Astrocyte of the cerebellum (primary cell): ENCODE measurements at regions not wholly inside any gene's neighbourhood (a gene's known extent, or its start where the extent isn't known, plus 50 kb on each side); places are given as distances from the start of the nearest gene placed in this dataset.

Experiments used
- DNase-seq: peaks from one replicate; pipeline ENCODE4 v3.0.0-alpha.2; 2011; ENCODE audit warnings: low read depth
- H3K4me3 ChIP-seq: 2 replicates; pipeline ENCODE4 v1.5.1; 2011; ENCODE audit warnings: mild to moderate bottlenecking, low read depth, low read length, moderate library complexity
- in situ Hi-C: cut with HindIII; loops from 2 replicates; pipeline ENCODE4 v1.10.0; 2017; ENCODE audit warnings: low sequenced_read_pairs
- TF ChIP-seq, protein P1 (sequence below): IDR thresholded peaks from 2 replicates; pipeline ENCODE4 v1.5.1; 2012; ENCODE audit warnings: low read length, low read depth, moderate library complexity, mild to moderate bottlenecking; ENCODE audit errors: missing control alignments

DNA sequence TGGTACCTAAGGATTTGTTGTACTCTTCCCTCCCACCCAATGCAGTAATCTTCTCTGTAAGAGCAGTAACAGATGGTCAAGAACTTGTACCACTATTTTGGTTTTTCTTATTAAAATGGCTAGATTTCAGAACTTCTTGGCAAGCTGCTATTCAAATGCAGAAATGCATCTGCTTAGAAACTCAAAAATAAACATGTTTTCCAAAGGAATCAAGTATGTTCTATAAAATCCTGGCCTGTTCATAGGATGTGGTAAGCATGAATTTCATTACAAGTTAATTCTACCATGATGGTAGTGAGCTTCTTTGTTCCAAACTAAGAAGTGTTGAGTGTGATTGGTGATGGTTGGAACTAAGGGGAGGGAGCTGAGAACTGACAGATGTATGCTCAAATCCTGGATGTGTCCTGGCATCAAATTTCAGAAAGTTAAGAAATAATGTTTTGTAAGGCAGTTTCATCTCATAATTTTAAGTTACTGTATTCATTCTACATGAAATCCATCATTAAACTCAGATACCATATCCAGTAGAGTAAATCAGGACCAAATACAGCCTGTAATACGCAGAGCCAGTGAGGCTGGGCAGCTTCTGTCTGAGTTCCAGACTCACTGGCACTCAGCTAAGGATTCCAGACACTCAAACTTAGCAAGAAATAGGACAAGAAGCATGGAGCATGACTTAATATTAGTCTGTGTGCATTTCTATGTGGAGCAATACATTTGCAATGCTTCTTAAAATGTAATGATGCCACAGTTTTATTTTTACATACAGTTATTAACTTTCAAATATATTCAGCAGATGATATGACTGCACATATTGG, 119.6 kb downstream of the TES start:
- DNase-seq, result no peak
- TF ChIP-seq, protein P1, sequence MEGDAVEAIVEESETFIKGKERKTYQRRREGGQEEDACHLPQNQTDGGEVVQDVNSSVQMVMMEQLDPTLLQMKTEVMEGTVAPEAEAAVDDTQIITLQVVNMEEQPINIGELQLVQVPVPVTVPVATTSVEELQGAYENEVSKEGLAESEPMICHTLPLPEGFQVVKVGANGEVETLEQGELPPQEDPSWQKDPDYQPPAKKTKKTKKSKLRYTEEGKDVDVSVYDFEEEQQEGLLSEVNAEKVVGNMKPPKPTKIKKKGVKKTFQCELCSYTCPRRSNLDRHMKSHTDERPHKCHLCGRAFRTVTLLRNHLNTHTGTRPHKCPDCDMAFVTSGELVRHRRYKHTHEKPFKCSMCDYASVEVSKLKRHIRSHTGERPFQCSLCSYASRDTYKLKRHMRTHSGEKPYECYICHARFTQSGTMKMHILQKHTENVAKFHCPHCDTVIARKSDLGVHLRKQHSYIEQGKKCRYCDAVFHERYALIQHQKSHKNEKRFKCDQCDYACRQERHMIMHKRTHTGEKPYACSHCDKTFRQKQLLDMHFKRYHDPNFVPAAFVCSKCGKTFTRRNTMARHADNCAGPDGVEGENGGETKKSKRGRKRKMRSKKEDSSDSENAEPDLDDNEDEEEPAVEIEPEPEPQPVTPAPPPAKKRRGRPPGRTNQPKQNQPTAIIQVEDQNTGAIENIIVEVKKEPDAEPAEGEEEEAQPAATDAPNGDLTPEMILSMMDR, result no peak
- in situ Hi-C loops, result no loop called here
- H3K4me3 ChIP-seq, result no peak overlapping the region

DNA sequence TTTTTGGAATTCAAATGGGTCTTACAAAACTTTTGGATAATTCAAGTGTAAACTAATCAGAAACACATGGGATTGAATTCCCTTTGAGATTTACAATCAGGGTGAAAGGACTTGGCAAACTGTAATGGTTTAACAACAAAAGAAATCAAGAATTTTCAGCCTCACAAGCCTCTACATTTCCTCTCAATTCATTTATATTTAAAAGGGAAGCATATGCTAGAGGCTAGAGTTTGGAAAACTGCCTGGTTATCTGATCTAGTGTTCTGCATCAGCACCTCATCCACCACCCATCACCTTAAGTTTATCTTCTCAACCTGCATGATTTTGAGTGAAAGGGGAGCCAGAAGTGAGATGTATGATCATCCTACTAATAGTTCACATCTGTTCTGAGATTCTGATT, 120.7 kb downstream of the TES start:
- in situ Hi-C loops, result no loop called here
- DNase-seq, result peak; percentile 96
- TF ChIP-seq, protein P1, result no peak
- no peak overlapping the region for H3K4me3 ChIP-seq

DNA sequence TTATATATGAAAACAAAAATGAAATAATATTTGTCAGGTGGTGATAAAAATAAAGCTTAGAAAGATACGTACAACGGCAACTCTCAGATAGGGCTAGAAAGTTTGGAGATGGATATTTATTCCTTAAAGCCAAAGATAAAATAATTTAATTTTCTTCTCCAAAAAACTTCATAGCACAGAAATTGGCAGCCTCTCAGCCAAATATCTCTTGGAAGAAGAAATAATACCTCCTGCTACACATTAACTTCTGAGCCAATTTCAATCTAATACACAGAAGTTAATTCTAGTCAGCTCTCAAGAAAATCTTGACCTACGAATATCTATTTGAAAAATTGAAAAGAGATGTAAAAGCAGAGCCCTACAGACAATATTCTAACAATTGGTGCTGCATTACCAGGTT, 122.4 kb downstream of the TES start:
- DNase-seq, result no peak
- TF ChIP-seq, protein P1, result no peak
- in situ Hi-C loops, result no loop called here
- H3K4me3 ChIP-seq, result no peak overlapping the region

DNA sequence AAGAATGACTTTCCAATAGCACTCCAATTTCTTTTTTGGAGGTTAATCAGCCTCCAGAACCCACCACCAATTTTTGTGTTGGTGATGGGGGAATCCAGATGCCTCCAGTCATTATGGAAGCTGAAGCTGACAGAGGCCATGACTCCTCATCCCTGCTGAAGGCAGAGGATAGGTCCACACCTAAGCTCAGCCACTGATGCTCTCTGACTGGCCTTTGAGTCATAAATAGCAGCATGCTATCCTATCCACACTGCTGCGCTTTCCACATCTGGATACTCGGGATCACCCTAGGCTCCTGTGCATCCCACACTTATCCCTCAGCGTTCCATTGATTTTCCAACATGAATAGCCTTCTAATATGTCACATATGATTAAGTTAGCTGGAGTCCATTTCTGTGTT, 124.2 kb downstream of the TES start:
- in situ Hi-C loops, result no loop called here
- H3K4me3 ChIP-seq, result no peak overlapping the region
- no peak for DNase-seq
- TF ChIP-seq, protein P1, result no peak

DNA sequence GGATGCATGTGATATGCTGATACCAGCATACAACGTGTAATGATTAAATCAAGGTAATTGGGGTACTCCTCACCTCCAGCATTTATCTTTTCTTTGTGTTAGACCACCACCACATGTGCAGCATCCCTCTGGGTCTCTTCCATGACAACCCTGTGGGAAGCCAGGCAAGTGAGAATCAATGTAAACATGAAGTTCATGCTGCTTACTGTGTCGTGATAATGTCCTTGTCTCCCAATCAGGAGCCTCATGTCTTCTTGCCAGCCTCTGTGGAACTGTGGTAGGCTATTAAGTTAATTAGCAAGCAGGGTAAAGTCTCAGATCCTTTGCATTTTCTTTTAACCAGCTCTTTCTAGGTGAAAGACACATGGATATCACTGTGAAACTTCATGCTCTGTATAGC, 126.7 kb downstream of the TES start:
- TF ChIP-seq, protein P1, result no peak

DNA sequence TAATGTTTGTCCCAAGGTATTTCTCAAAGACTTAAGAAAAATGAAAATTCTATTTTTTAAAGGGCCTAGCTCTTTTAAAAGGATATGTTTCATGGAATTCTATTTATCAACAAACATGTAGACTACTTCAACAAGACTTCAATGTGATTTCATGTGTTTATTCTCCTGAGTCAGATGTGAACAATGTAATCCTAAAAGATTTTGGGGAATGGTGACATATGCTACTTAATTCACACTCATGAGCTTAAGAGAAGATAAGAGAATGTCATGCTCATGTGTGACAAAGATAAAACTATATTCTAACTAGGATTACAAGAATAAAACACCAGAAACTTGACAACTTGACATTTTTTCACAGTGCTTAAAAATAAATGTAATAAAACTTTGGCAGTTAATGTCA, 127.5 kb downstream of the TES start:
- no peak overlapping the region for H3K4me3 ChIP-seq
- TF ChIP-seq, protein P1, result no peak
- DNase-seq, result no peak
- in situ Hi-C loops, result no loop called here

More for the DNA sequence above, 126.7 kb downstream of the TES start:
- in situ Hi-C loops, result no loop called here
- DNase-seq, result no peak
- H3K4me3 ChIP-seq, result no peak overlapping the region
